A204.1 (cell line): ENCODE measurements at regions not wholly inside any gene's neighbourhood (a gene's known extent, or its start where the extent isn't known, plus 50 kb on each side); places are given as distances from the start of the nearest gene placed in this dataset.
"Not testable (repeated sequence)": the region's sequence is repeated elsewhere in the genome, so short reads cannot be mapped to it uniquely, and the experiment has no call there.

ENCODE experiments used
- FAIRE-seq: peaks from 2 replicates; lab custom pipeline; 2012; peaks lifted over from hg19 to GRCh38; lab: Jason Lieb, UNC

- not testable (repeated sequence) for FAIRE-seq
Measured at GRCh38 chr12:62202861-62203260, 57.3 kb upstream of the USP15 start.

DNA sequence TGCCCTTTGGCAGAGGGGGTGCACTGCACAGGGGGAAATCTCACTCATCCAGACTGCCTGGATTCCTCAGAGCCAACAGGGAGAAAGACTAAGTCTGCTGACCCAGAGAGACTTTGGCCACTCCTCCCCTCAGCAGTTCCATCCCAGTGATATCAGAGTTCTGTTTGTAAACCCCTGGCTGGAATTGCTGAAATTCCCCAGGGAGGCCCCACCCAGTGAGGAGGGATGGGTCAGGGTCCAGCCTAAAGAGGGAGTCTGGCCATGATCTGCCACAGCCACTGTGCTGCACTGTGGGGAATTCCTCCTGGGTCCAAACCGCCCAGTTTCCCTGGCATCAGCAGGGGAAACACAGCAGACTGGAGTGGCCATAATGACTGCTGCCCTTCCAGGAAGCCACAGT lies 54.9 kb upstream of the USP15 start:
- FAIRE-seq = no peak

DNA sequence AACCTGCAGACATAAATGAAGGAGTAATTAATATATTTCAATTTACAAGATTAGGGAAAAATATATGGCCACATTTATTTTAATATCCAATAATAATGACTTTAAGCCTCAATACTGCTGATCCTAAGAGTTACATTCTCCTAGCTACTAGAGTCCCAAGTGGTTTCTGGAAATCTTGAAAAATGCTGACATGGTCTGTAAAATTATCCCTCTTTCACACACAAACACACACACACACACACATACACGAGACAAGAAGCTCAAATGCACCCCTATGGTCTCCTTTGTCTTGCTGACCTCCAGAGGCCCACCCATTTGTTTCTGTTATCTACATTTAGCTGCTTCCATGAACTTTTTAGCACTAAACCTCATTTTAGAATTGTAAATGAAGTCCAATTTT lies 53.0 kb upstream of the USP15 start:
- FAIRE-seq = no peak
